Lower leg skin (tissue), 3 donors: ENCODE measurements at regions not wholly inside any gene's neighbourhood (a gene's known extent, or its start where the extent isn't known, plus 50 kb on each side); places are given as distances from the start of the nearest gene placed in this dataset.

Experiments used
- CTCF ChIP-seq, 3 donors: fragments of 450-650 bp; IDR thresholded peaks; one replicate each; pipeline ENCODE4 v1.5.1; 2016; ENCODE audit warnings: antibody characterized with exemption in 3 of 3, mild to moderate bottlenecking in 3 of 3, moderate library complexity in 2 of 3
- POLR2A ChIP-seq, 2 donors: fragments of 450-650 bp; IDR thresholded peaks; one replicate each; pipeline ENCODE4 v1.6.1; 2016 to 2017; ENCODE audit warnings: antibody characterized with exemption in 2 of 2, mild to moderate bottlenecking in 1 of 2, moderate library complexity in 1 of 2

GRCh38 chr12:41697161-41697560, 447.5 kb downstream of the GXYLT1 start:
- TF ChIP-seq CTCF (IDR thresholded peaks at IDR 0.05) (no peak), POLR2A (IDR thresholded peaks at IDR 0.05) (no peak)
